Common myeloid progenitor, CD34-positive (primary cell): ENCODE measurements at regions not wholly inside any gene's neighbourhood (a gene's known extent, or its start where the extent isn't known, plus 50 kb on each side); places are given as distances from the start of the nearest gene placed in this dataset.

ENCODE experiments used
- CTCF ChIA-PET: fragments of 350-600 bp; sonication (Branson Sonifier 250); formaldehyde crosslinking; loops from one replicate; lab custom pipeline; 2021; ENCODE audit warnings: antibody characterized with exemption; lab: Charles Lee
- POLR2A ChIA-PET: fragments of 350-600 bp; sonication (Branson Sonifier 250); formaldehyde crosslinking; loops from one replicate; lab custom pipeline; 2021; ENCODE audit warnings: antibody characterized with exemption; lab: Charles Lee
- DNase-seq, 3 donors: peaks; one replicate each; pipeline versions ENCODE4 v3.0.0 to v3.0.0-alpha.2; 2013
- H3K27ac ChIP-seq, 2 experiments: 1 replicate in 1 of 2; 2 replicates in 1 of 2; pipeline ENCODE4 v1.7.0; 2013; ENCODE audit warnings: inconsistent platforms in 2 of 2, low read length in 2 of 2, mild to moderate bottlenecking in 2 of 2, low read depth in 1 of 2, moderate library complexity in 1 of 2; ENCODE audit not compliant: severe bottlenecking in 2 of 2, insufficient read depth in 1 of 2, poor library complexity in 1 of 2
- H3K27me3 ChIP-seq, 5 experiments: replicated peaks in 2 of 5; 1 replicate in 3 of 5; 2 replicates in 2 of 5; pipeline versions ENCODE4 v1.6.1 to v1.7.0; 2013; ENCODE audit warnings: low read length in 4 of 5, mild to moderate bottlenecking in 2 of 5, moderate library complexity in 2 of 5, inconsistent platforms in 1 of 5; ENCODE audit not compliant: insufficient read depth in 5 of 5, control insufficient read depth in 4 of 5
- H3K36me3 ChIP-seq, 4 experiments: 1 replicate in 2 of 4; 2 replicates in 2 of 4; pipeline versions ENCODE4 v1.6.1 to v1.7.0; 2013; ENCODE audit warnings: low read length in 3 of 4, control low read depth in 1 of 4, mild to moderate bottlenecking in 1 of 4; ENCODE audit not compliant: control insufficient read depth in 4 of 4, insufficient read depth in 4 of 4
- H3K4me1 ChIP-seq, 4 experiments: 1 replicate in 3 of 4; 2 replicates in 1 of 4; pipeline versions ENCODE4 v1.6.1 to v1.7.1; 2013; ENCODE audit warnings: low read length in 3 of 4, mild to moderate bottlenecking in 3 of 4, control low read depth in 1 of 4, inconsistent platforms in 1 of 4, moderate library complexity in 1 of 4; ENCODE audit not compliant: control insufficient read depth in 4 of 4, insufficient read depth in 4 of 4; ENCODE audit errors: control extremely low read depth in 1 of 4
- H3K4me3 ChIP-seq, 7 experiments: 1 replicate in 4 of 7; 2 replicates in 3 of 7; pipeline versions ENCODE4 v1.5.1 to v1.7.0; 2013; ENCODE audit warnings: mild to moderate bottlenecking in 7 of 7, low read length in 6 of 7, moderate library complexity in 6 of 7, inconsistent platforms in 2 of 7, low read depth in 2 of 7, control low read depth in 1 of 7; ENCODE audit not compliant: insufficient read depth in 4 of 7, control insufficient read depth in 1 of 7; ENCODE audit errors: extremely low read depth in 1 of 7
- H3K9me3 ChIP-seq, 5 experiments: 1 replicate in 4 of 5; 2 replicates in 1 of 5; pipeline versions ENCODE4 v1.6.1 to v1.7.1; 2013; ENCODE audit warnings: low read length in 4 of 5, mild to moderate bottlenecking in 2 of 5, inconsistent platforms in 1 of 5, low read depth in 1 of 5, moderate library complexity in 1 of 5; ENCODE audit not compliant: control insufficient read depth in 4 of 5, insufficient read depth in 2 of 5; ENCODE audit errors: control extremely low read depth in 1 of 5
- WGBS: methylation state at CpG from one replicate; pipeline ENCODE4 v1.1.5; 2013; ENCODE audit not compliant: insufficient coverage; 5-methylcytosine and 5-hydroxymethylcytosine counted together

GRCh38 chr2:158049129-158049855 is 52.4 kb upstream of the UPP2 start:
- no peaks in the 10 kb centered on the region for H3K9me3 ChIP-seq
- POLR2A ChIA-PET = no interaction called here
- DNase-seq = peak in 2 of 3 donors; percentile 57 to 70
- H3K4me3 ChIP-seq = no peak overlapping the region
- no peaks in the 10 kb centered on the region for H3K36me3 ChIP-seq
- CTCF ChIA-PET = interaction anchor here (0.8 to 1.2 kb wide), 3 partner anchors 13 to 695 kb away, joined by 3 read pairs; no protein-coding TSS in a partner anchor
- no peak overlapping the region for H3K27ac ChIP-seq
- H3K27me3 ChIP-seq = no peaks in the 10 kb centered on the region
- WGBS = 100% methylated on average over 3 of the region's 3 CpGs
- peaks cover 0 to 12% (median 2%) of the 10 kb centered on the region in 4 experiments for H3K4me1 ChIP-seq

- ChIA-PET CTCF (interaction anchor here (0.8 to 3.3 kb wide), 2 partner anchors 16 to 706 kb away, joined by 3 to 9 read pairs; no protein-coding TSS in a partner anchor), POLR2A (no interaction called here)
- Histone ChIP-seq H3K36me3 (no peaks in the 10 kb centered on the region), H3K4me3 (no peak overlapping the region), H3K27me3 (no peaks in the 10 kb centered on the region), H3K4me1 (peaks cover 0 to 14% (median 4%) of the 10 kb centered on the region in 4 experiments), H3K9me3 (no peaks in the 10 kb centered on the region), H3K27ac (no peak overlapping the region)
- WGBS = no CpG with 5 or more reads among the region's 3 CpGs
- no peak for DNase-seq
Observed at GRCh38 chr2:158048327-158048726, 53.3 kb upstream of the UPP2 start.

- no peaks in the 10 kb centered on the region for H3K9me3 ChIP-seq
- POLR2A ChIA-PET = no interaction called here
- WGBS = 37% methylated on average over 4 of the region's 5 CpGs
- peak; percentile 49 to 92 (median 88) for DNase-seq
- H3K27ac ChIP-seq = no peak overlapping the region
- H3K27me3 ChIP-seq = no peaks in the 10 kb centered on the region
- no peaks in the 10 kb centered on the region for H3K36me3 ChIP-seq
- CTCF ChIA-PET = interaction anchor here (0.8 to 3.3 kb wide), 6 partner anchors 12 to 707 kb away, joined by 3 to 15 read pairs (median 4); no protein-coding TSS in a partner anchor
- no peak overlapping the region for H3K4me3 ChIP-seq
- H3K4me1 ChIP-seq = peaks cover 0 to 22% (median 10%) of the 10 kb centered on the region in 4 experiments
Observed at GRCh38 chr2:158047156-158047611, 54.5 kb upstream of the UPP2 start.

GRCh38 chr2:158046121-158046880 is 55.4 kb upstream of the UPP2 start:
- Histone ChIP-seq H3K36me3 (no peaks in the 10 kb centered on the region), H3K27ac (no peak overlapping the region), H3K9me3 (no peaks in the 10 kb centered on the region), H3K4me3 (no peak overlapping the region), H3K27me3 (no peaks in the 10 kb centered on the region), H3K4me1 (peaks cover 0 to 25% (median 13%) of the 10 kb centered on the region in 4 experiments)
- WGBS = 100% methylated on average over 1 of the region's 4 CpGs
- POLR2A ChIA-PET = interaction anchor here (0.6 kb wide), 1 partner anchor 12 kb away, joined by 4 read pairs; no protein-coding TSS in a partner anchor
- no peak for DNase-seq
- CTCF ChIA-PET = interaction anchor here (0.8 to 3.3 kb wide), 7 partner anchors 11 to 708 kb away, joined by 3 to 15 read pairs (median 4); no protein-coding TSS in a partner anchor

DNA sequence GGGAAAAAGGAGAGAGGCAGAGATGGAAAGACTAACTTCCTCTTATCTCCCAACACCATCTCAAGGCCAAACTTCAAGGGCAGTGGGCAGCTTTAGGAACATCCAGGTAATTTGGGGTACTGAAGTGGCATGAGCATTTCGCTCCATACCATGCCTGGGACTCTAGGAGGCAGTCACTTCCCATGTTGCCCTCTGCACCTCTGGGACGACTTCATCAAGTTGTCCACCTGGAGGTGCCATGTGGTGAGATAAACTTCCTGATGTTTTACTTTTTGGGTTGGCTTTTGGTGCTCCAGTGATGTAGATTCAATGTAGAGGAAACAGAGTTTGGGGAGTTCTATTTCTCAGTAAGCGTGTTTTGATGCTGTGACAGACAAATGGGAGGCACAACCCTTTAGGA is 56.3 kb upstream of the UPP2 start:
- ChIA-PET CTCF (interaction anchor here (1.2 to 3.3 kb wide), 4 partner anchors 10 to 709 kb away, joined by 3 to 15 read pairs (median 6); no protein-coding TSS in a partner anchor), POLR2A (no interaction called here)
- H3K27me3 ChIP-seq = no peaks in the 10 kb centered on the region
- peaks cover 0 to 25% (median 13%) of the 10 kb centered on the region in 4 experiments for H3K4me1 ChIP-seq
- H3K36me3 ChIP-seq = no peaks in the 10 kb centered on the region
- WGBS = 100% methylated on average over 2 of the region's 3 CpGs
- no peak overlapping the region for H3K4me3 ChIP-seq
- no peak overlapping the region for H3K27ac ChIP-seq
- no peak for DNase-seq
- H3K9me3 ChIP-seq = no peaks in the 10 kb centered on the region

- Histone ChIP-seq H3K4me1 (peaks cover 0 to 20% (median 13%) of the 10 kb centered on the region in 4 experiments), H3K4me3 (no peak overlapping the region), H3K9me3 (no peaks in the 10 kb centered on the region), H3K27me3 (no peaks in the 10 kb centered on the region), H3K36me3 (no peaks in the 10 kb centered on the region), H3K27ac (no peak overlapping the region)
- POLR2A ChIA-PET = interaction anchor here (1.2 kb wide), 1 partner anchor 80 kb away, joined by 4 read pairs; no protein-coding TSS in a partner anchor
- CTCF ChIA-PET = interaction anchor here (1.3 to 1.6 kb wide), 2 partner anchors 9 to 10 kb away, joined by 3 to 6 read pairs; no protein-coding TSS in a partner anchor
- WGBS = 50% methylated on average over 2 of the region's 5 CpGs
- peak; percentile 19 to 89 (median 89) for DNase-seq
Observed at GRCh38 chr2:158043181-158043948, 58.3 kb upstream of the UPP2 start.
